ENCODE measurements at regions not wholly inside any gene's neighbourhood (a gene's known extent, or its start where the extent isn't known, plus 50 kb on each side); places are given as distances from the start of the nearest gene placed in this dataset.

DNA sequence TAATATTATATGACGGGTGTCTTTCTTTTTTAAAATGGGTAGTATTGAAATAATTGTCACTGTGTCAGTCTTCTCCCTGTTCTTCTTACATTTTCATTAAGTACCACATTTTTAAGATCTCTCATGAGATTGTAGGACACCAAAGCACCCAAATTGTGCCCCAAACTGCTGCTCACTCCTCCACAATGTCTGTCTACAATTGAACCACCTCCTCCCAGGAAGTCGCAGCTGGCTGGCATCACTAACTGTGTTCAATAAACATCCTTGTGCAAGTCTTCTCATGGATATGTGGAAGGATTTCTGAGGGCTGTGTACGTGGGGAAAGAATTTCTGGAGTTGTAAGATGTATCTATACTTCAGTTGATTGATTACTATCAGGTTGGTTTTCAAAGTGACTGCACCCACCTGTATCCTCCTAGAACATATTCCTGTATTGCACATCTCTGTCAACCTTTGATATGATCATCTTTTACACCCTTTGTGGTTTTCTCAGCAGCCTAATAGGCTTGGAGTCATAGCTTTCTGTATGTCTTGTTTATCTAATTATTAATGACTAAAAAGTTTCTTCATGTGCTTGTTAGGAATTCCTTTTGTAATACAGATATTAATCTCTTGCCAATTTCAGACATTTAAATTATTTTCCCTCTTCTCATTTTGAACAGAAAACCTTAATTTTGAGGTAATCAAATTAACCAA lies 774.9 kb downstream of the RNF144A start:
- H3K4ac ChIP-seq (ENCODE audit: low read depth, low read length), result no peak overlapping the region
- Mint-ChIP-seq H3K27ac (no peak overlapping the region), H3K36me3 (ENCODE audit: insufficient read depth in 1 of 3, low read depth in 3 of 3) (peaks cover 0 to 2% (median 0%) of the 10 kb centered on the region in 3 experiments; a peak in 3 of 7 replicates), H3K27me3 (ENCODE audit: low read depth) (0 out of 2 replicates have a peak, but pooled peaks cover 2% of the 10 kb centered on the region), H3K9me3 (peaks cover 0 to 3% of the 10 kb centered on the region in 2 experiments; a peak in 1 of 5 replicates), H3K4me1 (peaks cover 12 to 15% of the 10 kb centered on the region in 2 experiments), H3K4me3 (no peak overlapping the region)
- H3K79me2 ChIP-seq (ENCODE audit: insufficient read depth, low read length), result no peaks in the 10 kb centered on the region
- no peaks in the 10 kb centered on the region for H3K27me3 ChIP-seq (ENCODE audit: insufficient read depth, low read length)
- H3K18ac ChIP-seq (ENCODE audit: insufficient read length, low read depth, low read length), result no peak overlapping the region
- TF ChIP-seq, protein P1, sequence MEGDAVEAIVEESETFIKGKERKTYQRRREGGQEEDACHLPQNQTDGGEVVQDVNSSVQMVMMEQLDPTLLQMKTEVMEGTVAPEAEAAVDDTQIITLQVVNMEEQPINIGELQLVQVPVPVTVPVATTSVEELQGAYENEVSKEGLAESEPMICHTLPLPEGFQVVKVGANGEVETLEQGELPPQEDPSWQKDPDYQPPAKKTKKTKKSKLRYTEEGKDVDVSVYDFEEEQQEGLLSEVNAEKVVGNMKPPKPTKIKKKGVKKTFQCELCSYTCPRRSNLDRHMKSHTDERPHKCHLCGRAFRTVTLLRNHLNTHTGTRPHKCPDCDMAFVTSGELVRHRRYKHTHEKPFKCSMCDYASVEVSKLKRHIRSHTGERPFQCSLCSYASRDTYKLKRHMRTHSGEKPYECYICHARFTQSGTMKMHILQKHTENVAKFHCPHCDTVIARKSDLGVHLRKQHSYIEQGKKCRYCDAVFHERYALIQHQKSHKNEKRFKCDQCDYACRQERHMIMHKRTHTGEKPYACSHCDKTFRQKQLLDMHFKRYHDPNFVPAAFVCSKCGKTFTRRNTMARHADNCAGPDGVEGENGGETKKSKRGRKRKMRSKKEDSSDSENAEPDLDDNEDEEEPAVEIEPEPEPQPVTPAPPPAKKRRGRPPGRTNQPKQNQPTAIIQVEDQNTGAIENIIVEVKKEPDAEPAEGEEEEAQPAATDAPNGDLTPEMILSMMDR (conservative IDR thresholded peaks at IDR 0.05), result no peak
- no peak overlapping the region for H2BK5ac ChIP-seq (ENCODE audit: insufficient read length, low read length)
- H3K79me1 ChIP-seq (ENCODE audit: insufficient read depth, low read depth, low read length, poor library complexity, severe bottlenecking), result no peaks in the 10 kb centered on the region
- H2BK20ac ChIP-seq (ENCODE audit: low read depth, low read length, poor library complexity, severe bottlenecking), result no peak overlapping the region
- no peak overlapping the region for H3K27ac ChIP-seq (ENCODE audit: insufficient read length, low read depth, low read length)
- no peaks in the 10 kb centered on the region for H3K4me1 ChIP-seq (ENCODE audit: insufficient read depth, low read length)
- no peak overlapping the region for H3K9ac ChIP-seq (ENCODE audit: extremely low read depth, insufficient read length, low read length)
- H3K23ac ChIP-seq (ENCODE audit: insufficient read length, low read depth, low read length), result no peak overlapping the region
- no peak overlapping the region for H3K56ac ChIP-seq (ENCODE audit: insufficient read length, low read depth, low read length)
- WGBS (ENCODE audit: extremely low coverage, insufficient read length, low lambda C conversion rate), result 100% methylated on average over 1 of the region's 3 CpGs
- H2AK5ac ChIP-seq (ENCODE audit: insufficient read length, low read length), result no peak overlapping the region
- H4K91ac ChIP-seq (ENCODE audit: insufficient read length, low read depth, low read length), result no peak overlapping the region
- H3K4me2 ChIP-seq (ENCODE audit: insufficient read depth, insufficient read length, low read length), result no peak overlapping the region
- H4K20me1 ChIP-seq (ENCODE audit: control insufficient read depth, insufficient read depth, insufficient read length), result no peaks in the 10 kb centered on the region
- H2BK12ac ChIP-seq (ENCODE audit: insufficient read length, low read depth, low read length), result no peak overlapping the region
- H2BK15ac ChIP-seq (ENCODE audit: low read depth, low read length), result no peak overlapping the region
- no peak overlapping the region for H4K8ac ChIP-seq (replicated peaks; ENCODE audit: insufficient read length, low read depth, low read length)
- H3K23me2 ChIP-seq (ENCODE audit: insufficient read length, low read depth, low read length, poor library complexity, severe bottlenecking), result no peaks in the 10 kb centered on the region
- no peak overlapping the region for H4K5ac ChIP-seq (ENCODE audit: insufficient read length, low read depth, low read length)
- H2BK120ac ChIP-seq (ENCODE audit: low read depth, low read length, poor library complexity, severe bottlenecking), result no peak overlapping the region
- no peak for DNase-seq
- H3K14ac ChIP-seq (ENCODE audit: insufficient read depth, low read length), result no peak overlapping the region
- no peaks in the 10 kb centered on the region for H3K9me3 ChIP-seq (ENCODE audit: control insufficient read depth, low read depth, low read length)
- H3T11ph ChIP-seq (ENCODE audit: low read length), result no peak overlapping the region
- no peak overlapping the region for H2AFZ ChIP-seq (ENCODE audit: low read length)

Measured in H9 (cell line).